ENCODE measurements at regions not wholly inside any gene's neighbourhood (a gene's known extent, or its start where the extent isn't known, plus 50 kb on each side); places are given as distances from the start of the nearest gene placed in this dataset.

GRCh38 chr10:14429043-14429700 is 98.4 kb upstream of the FRMD4A start:
- H3K27me3 Mint-ChIP-seq, result peaks cover 46% of the 10 kb centered on the region
- no peak overlapping the region for H3K4me2 ChIP-seq (replicated peaks; ENCODE audit: low read depth, low read length, poor library complexity, severe bottlenecking)
- H3K27ac Mint-ChIP-seq, result no peak overlapping the region
- H3K27me3 ChIP-seq (replicated peaks in 1 of 4; ENCODE audit: control extremely low read depth in 1 of 4, control insufficient read depth in 3 of 4, insufficient read depth in 4 of 4, low read length in 3 of 4), result no peaks in the 10 kb centered on the region
- intact Hi-C loops (cut with micrococcal nuclease), result no loop called here
- no peak overlapping the region for H3K4me3 Mint-ChIP-seq
- H3K9me3 ChIP-seq (ENCODE audit: control extremely low read depth in 1 of 3, control insufficient read depth in 2 of 3, insufficient read depth in 1 of 3, low read length in 2 of 3), result no peaks in the 10 kb centered on the region
- H3K36me3 ChIP-seq (replicated peaks in 1 of 2; ENCODE audit: control extremely low read depth in 1 of 2, control insufficient read depth in 1 of 2, extremely low read depth in 1 of 2, insufficient read depth in 2 of 2, low read length in 1 of 2), result no peaks in the 10 kb centered on the region
- no peak for ATAC-seq (ENCODE audit: low read depth)
- DNase-seq, result no peak
- POLR2A ChIA-PET, result no interaction called here
- H3K9me3 Mint-ChIP-seq (ENCODE audit: insufficient read depth), result no peaks in the 10 kb centered on the region
- no peaks in the 10 kb centered on the region for H4K20me1 ChIP-seq (ENCODE audit: control insufficient read depth, insufficient read depth, low read length, poor library complexity, severe bottlenecking)
- CTCF ChIA-PET, result no interaction called here
- no peak overlapping the region for H3K27ac ChIP-seq (ENCODE audit: low read length in 2 of 2)
- H3K4me1 ChIP-seq (ENCODE audit: control insufficient read depth in 2 of 2, insufficient read depth in 2 of 2, low read length in 2 of 2), result no peaks in the 10 kb centered on the region
- no peaks in the 10 kb centered on the region for H3K79me2 ChIP-seq (ENCODE audit: control insufficient read depth, insufficient read depth, low read length)
- no peak overlapping the region for H3K9ac ChIP-seq (ENCODE audit: low read length)
- 40% methylated on average over 1 of the region's 6 CpGs for WGBS (ENCODE audit: insufficient coverage)
- TF ChIP-seq CTCF (IDR thresholded peaks at IDR 0.05), result no peak
- H3K4me1 Mint-ChIP-seq, result no peaks in the 10 kb centered on the region
- no peak overlapping the region for H3K4me3 ChIP-seq (ENCODE audit: control extremely low read depth in 1 of 5, extremely low read depth in 1 of 5, insufficient read depth in 1 of 5, low read depth in 2 of 5, low read length in 4 of 5)
- H2AFZ ChIP-seq (ENCODE audit: insufficient read depth, low read depth, low read length, poor library complexity, severe bottlenecking), result no peak overlapping the region

GRCh38 chr10:14425034-14425433 is 94.3 kb upstream of the FRMD4A start:
- TF ChIP-seq CTCF (IDR thresholded peaks at IDR 0.05), result no peak
- TF ChIP-seq EZH2 (IDR thresholded peaks at IDR 0.05; ENCODE audit: borderline replicate concordance, insufficient read depth, low read depth, low read length, poor library complexity, severe bottlenecking), result no peak
- no peaks in the 10 kb centered on the region for H3K79me2 ChIP-seq (ENCODE audit: control insufficient read depth, insufficient read depth, low read length)
- no peaks in the 10 kb centered on the region for H3K9me3 Mint-ChIP-seq (ENCODE audit: insufficient read depth)
- no peaks in the 10 kb centered on the region for H3K4me1 Mint-ChIP-seq
- no peak overlapping the region for H3K4me3 Mint-ChIP-seq
- DNase-seq, result no peak
- H3K27me3 Mint-ChIP-seq, result peaks cover 53% of the 10 kb centered on the region
- H3K9ac ChIP-seq (ENCODE audit: low read length), result no peak overlapping the region
- no peaks in the 10 kb centered on the region for H3K4me1 ChIP-seq (ENCODE audit: control insufficient read depth in 2 of 2, insufficient read depth in 2 of 2, low read length in 2 of 2)
- WGBS (ENCODE audit: insufficient coverage), result no CpG with 5 or more reads among the region's 1 CpG
- H3K9me3 ChIP-seq (ENCODE audit: control extremely low read depth in 1 of 3, control insufficient read depth in 2 of 3, insufficient read depth in 1 of 3, low read length in 2 of 3), result peaks cover 0 to 1% (median 0%) of the 10 kb centered on the region in 3 donors
- ATAC-seq (ENCODE audit: low read depth), result no peak
- no peak overlapping the region for H3K4me2 ChIP-seq (replicated peaks; ENCODE audit: low read depth, low read length, poor library complexity, severe bottlenecking)
- no peak overlapping the region for H3K4me3 ChIP-seq (ENCODE audit: control extremely low read depth in 1 of 5, extremely low read depth in 1 of 5, insufficient read depth in 1 of 5, low read depth in 2 of 5, low read length in 4 of 5)
- POLR2A ChIA-PET, result no interaction called here
- H3K27ac ChIP-seq (ENCODE audit: low read length in 2 of 2), result no peak overlapping the region
- H4K20me1 ChIP-seq (ENCODE audit: control insufficient read depth, insufficient read depth, low read length, poor library complexity, severe bottlenecking), result no peaks in the 10 kb centered on the region
- CTCF ChIA-PET, result no interaction called here
- H2AFZ ChIP-seq (ENCODE audit: insufficient read depth, low read depth, low read length, poor library complexity, severe bottlenecking), result no peak overlapping the region
- intact Hi-C loops (cut with micrococcal nuclease), result no loop called here
- no peak overlapping the region for H3K27ac Mint-ChIP-seq
- H3K27me3 ChIP-seq (replicated peaks in 1 of 4; ENCODE audit: control extremely low read depth in 1 of 4, control insufficient read depth in 3 of 4, insufficient read depth in 4 of 4, low read length in 3 of 4), result peaks cover 0 to 3% (median 0%) of the 10 kb centered on the region in 4 experiments
- no peaks in the 10 kb centered on the region for H3K36me3 ChIP-seq (replicated peaks in 1 of 2; ENCODE audit: control extremely low read depth in 1 of 2, control insufficient read depth in 1 of 2, extremely low read depth in 1 of 2, insufficient read depth in 2 of 2, low read length in 1 of 2)

Data from B cell (primary cell).